ENCODE measurements at regions not wholly inside any gene's neighbourhood (a gene's known extent, or its start where the extent isn't known, plus 50 kb on each side); places are given as distances from the start of the nearest gene placed in this dataset.

DNA sequence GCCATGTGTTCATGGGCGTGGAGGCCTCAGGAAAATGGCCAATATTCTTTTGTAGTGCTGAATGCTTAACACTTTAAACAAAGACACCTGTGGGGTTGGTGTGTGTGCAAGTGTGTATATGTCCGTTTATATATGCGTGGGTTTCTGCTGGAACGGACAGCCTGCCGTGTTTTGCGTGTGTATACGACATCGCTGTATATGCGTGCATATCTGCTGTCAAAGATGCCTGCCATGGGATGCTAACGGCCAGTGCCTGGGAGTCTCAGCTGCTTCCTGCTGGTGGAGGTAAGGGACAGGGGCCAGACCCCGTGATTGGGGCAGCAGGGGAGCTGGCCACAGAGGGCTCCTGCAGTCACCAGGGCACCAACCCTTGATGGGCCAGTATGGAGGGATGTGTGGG is 216.3 kb upstream of the SHH start:
- TF ChIP-seq, protein P1, sequence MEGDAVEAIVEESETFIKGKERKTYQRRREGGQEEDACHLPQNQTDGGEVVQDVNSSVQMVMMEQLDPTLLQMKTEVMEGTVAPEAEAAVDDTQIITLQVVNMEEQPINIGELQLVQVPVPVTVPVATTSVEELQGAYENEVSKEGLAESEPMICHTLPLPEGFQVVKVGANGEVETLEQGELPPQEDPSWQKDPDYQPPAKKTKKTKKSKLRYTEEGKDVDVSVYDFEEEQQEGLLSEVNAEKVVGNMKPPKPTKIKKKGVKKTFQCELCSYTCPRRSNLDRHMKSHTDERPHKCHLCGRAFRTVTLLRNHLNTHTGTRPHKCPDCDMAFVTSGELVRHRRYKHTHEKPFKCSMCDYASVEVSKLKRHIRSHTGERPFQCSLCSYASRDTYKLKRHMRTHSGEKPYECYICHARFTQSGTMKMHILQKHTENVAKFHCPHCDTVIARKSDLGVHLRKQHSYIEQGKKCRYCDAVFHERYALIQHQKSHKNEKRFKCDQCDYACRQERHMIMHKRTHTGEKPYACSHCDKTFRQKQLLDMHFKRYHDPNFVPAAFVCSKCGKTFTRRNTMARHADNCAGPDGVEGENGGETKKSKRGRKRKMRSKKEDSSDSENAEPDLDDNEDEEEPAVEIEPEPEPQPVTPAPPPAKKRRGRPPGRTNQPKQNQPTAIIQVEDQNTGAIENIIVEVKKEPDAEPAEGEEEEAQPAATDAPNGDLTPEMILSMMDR (conservative IDR thresholded peaks at IDR 0.05 in 1 of 2, IDR thresholded peaks at IDR 0.05 in 1 of 2; ENCODE audit: extremely low read depth in 1 of 2, insufficient read depth in 1 of 2, low read depth in 1 of 2, low read length in 2 of 2): no peak
- TF ChIP-seq EZH2 (IDR thresholded peaks at IDR 0.05; ENCODE audit: borderline replicate concordance, low read length): no peak

Data from mammary epithelial cell (primary cell).